ENCODE measurements at regions not wholly inside any gene's neighbourhood (a gene's known extent, or its start where the extent isn't known, plus 50 kb on each side); places are given as distances from the start of the nearest gene placed in this dataset.

DNA sequence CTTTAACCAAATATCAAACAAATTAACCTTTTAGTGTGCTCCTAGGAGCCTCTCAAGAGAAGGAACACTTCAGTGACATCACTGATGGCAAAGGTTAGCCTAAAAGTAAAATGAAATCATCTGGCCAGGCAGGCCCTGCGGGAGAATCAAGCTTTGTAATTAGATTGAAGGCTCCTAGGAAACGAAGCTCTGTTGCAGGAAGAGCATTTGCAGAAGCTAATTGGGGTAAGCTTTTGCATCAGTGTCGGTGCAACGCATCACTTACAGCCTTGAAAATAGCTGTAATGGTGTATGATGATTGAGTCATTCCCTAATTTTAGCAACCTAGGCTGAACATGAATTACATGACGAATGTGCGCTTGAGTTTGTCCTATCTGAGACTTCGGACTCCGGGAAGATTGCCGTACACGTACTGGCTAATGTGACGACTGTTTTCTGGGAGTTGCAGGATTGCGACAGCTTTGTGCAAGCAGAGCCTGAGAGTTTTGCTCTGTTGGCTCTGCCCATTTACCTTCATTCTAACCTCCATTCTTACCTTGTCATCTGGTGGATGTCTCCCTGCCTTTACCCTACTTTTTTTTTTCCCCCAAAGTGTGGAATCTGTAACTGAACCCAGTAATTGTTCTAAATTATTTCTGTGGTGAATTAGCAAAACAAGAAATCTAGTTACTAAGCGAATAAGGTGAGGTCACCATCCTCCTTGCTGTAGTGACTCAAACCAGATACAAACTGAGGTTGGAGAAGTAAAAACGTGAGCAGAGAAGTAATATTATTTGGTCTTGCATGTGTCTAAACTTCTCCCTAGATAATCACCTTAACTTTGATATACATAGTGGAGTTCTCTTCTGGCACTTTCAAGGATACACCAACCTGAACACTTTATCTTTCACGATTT, 675.9 kb upstream of the CITED2 start:
- TF ChIP-seq EZH2 (IDR thresholded peaks at IDR 0.05; ENCODE audit: borderline replicate concordance, low read length) = no peak
- TF ChIP-seq, protein P1, sequence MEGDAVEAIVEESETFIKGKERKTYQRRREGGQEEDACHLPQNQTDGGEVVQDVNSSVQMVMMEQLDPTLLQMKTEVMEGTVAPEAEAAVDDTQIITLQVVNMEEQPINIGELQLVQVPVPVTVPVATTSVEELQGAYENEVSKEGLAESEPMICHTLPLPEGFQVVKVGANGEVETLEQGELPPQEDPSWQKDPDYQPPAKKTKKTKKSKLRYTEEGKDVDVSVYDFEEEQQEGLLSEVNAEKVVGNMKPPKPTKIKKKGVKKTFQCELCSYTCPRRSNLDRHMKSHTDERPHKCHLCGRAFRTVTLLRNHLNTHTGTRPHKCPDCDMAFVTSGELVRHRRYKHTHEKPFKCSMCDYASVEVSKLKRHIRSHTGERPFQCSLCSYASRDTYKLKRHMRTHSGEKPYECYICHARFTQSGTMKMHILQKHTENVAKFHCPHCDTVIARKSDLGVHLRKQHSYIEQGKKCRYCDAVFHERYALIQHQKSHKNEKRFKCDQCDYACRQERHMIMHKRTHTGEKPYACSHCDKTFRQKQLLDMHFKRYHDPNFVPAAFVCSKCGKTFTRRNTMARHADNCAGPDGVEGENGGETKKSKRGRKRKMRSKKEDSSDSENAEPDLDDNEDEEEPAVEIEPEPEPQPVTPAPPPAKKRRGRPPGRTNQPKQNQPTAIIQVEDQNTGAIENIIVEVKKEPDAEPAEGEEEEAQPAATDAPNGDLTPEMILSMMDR (IDR thresholded peaks at IDR 0.05; ENCODE audit: low read length) = no peak
